ENCODE measurements at regions not wholly inside any gene's neighbourhood (a gene's known extent, or its start where the extent isn't known, plus 50 kb on each side); places are given as distances from the start of the nearest gene placed in this dataset.

DNA sequence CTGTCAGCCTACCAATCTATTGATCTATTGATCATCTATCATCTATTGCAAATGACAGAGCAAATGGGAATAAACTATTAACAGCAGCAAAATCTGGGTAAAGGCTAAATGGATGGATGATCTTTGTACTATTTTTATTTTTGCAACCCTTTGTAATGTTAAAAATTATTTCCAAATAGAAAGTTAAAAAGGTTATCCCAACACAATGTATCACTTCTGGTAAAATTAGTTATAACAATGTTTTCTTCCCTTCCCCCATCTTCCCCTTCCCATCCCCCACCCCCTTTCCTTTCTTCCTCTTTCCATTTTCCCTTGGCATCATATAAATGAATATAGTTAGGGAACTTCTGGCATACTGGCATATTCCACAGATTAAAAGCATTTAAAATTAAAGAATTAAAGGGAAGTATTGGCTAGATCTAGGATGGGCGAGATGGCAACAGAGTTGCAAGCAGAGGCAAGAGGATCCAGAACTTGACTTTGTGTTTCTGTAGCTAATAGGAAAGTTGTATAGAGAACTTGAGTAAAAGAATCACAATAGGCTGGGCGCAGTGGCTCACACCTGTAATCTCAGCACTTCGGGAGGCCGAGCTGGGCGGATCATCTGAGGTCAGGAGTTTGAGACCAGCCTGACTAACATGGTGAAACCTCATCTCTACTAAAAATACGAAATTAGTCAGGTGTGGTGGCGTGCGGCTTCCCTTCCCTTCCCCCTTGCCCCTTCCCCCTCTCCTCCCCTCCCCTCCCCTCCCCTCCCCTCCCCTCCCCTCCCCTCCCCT lies 66.6 kb upstream of the TAF11L2 start:
- intact Hi-C loops (cut with micrococcal nuclease) (no loop called here), dilution Hi-C loops (cut with MboI; ENCODE audit: extremely low pct_ligation_motif_present, low sequenced_read_pairs) (no loop called here)
- no peak for FAIRE-seq
- no TSS peak for BruUV-seq (replicated peaks)
- TF ChIP-seq GATA2 (IDR thresholded peaks at IDR 0.05; ENCODE audit: insufficient read depth, insufficient read length, low read depth, low read length) (no peak), JUN (IDR thresholded peaks at IDR 0.05; ENCODE audit: borderline replicate concordance, insufficient read depth, insufficient read length, low read depth) (no peak), POLR2A (IDR thresholded peaks at IDR 0.05; ENCODE audit: low read depth, low read length) (no peak), FOS (IDR thresholded peaks at IDR 0.05; ENCODE audit: borderline replicate concordance, insufficient read depth, low read length) (no peak), MYC (IDR thresholded peaks at IDR 0.05; ENCODE audit: low read depth, low read length) (no peak), CTCF (IDR thresholded peaks at IDR 0.05; ENCODE audit: extremely low read depth in 1 of 2, insufficient read depth in 1 of 2, low read depth in 1 of 2, low read length in 2 of 2) (no peak), POLR2AphosphoS5 (IDR thresholded peaks at IDR 0.05; ENCODE audit: insufficient read depth, low read depth, low read length) (no peak), MAX (IDR thresholded peaks at IDR 0.05; ENCODE audit: insufficient read depth, insufficient read length) (no peak), EZH2 (IDR thresholded peaks at IDR 0.05; ENCODE audit: borderline replicate concordance, low read depth, low read length, severe bottlenecking) (no peak)
- Histone ChIP-seq H3K4me2 (ENCODE audit: insufficient read depth, low read length) (no peak overlapping the region), H3K9me1 (replicated peaks; ENCODE audit: control insufficient read depth, extremely low read depth, insufficient read depth, low read length) (no peaks in the 10 kb centered on the region), H3K36me3 (ENCODE audit: control insufficient read depth in 2 of 2, extremely low read depth in 1 of 2, insufficient read depth in 2 of 2, low read length in 2 of 2) (no peaks in the 10 kb centered on the region), H4K20me1 (replicated peaks; ENCODE audit: control insufficient read depth, extremely low read depth, insufficient read depth, low read length) (no peaks in the 10 kb centered on the region), H3K79me2 (ENCODE audit: control insufficient read depth, insufficient read depth, low read length) (no peaks in the 10 kb centered on the region), H3K4me1 (ENCODE audit: control insufficient read depth, extremely low read depth, insufficient read depth, low read length) (no peaks in the 10 kb centered on the region), H3K4me3 (replicated peaks in 1 of 3; ENCODE audit: insufficient read depth in 1 of 3, low read depth in 1 of 3, low read length in 3 of 3) (no peak overlapping the region), H3K27ac (ENCODE audit: insufficient read depth, low read depth, low read length) (no peak overlapping the region), H3K27me3 (ENCODE audit: control insufficient read depth in 2 of 2, insufficient read depth in 2 of 2, low read length in 2 of 2) (peaks cover 0 to 2% of the 10 kb centered on the region in 2 experiments), H2AFZ (ENCODE audit: low read depth, low read length) (no peak overlapping the region), H3K9me3 (replicated peaks; ENCODE audit: control insufficient read depth, insufficient read depth, low read length) (no peaks in the 10 kb centered on the region), H3K9ac (replicated peaks; ENCODE audit: extremely low read depth, insufficient read depth, low read length) (no peak overlapping the region)
- POLR2A ChIA-PET: no interaction called here
- CTCF ChIA-PET: no interaction called here
- DNase-seq (ENCODE audit: low read depth, low spot score): no peak
